ENCODE measurements at regions not wholly inside any gene's neighbourhood (a gene's known extent, or its start where the extent isn't known, plus 50 kb on each side); places are given as distances from the start of the nearest gene placed in this dataset.

DNA sequence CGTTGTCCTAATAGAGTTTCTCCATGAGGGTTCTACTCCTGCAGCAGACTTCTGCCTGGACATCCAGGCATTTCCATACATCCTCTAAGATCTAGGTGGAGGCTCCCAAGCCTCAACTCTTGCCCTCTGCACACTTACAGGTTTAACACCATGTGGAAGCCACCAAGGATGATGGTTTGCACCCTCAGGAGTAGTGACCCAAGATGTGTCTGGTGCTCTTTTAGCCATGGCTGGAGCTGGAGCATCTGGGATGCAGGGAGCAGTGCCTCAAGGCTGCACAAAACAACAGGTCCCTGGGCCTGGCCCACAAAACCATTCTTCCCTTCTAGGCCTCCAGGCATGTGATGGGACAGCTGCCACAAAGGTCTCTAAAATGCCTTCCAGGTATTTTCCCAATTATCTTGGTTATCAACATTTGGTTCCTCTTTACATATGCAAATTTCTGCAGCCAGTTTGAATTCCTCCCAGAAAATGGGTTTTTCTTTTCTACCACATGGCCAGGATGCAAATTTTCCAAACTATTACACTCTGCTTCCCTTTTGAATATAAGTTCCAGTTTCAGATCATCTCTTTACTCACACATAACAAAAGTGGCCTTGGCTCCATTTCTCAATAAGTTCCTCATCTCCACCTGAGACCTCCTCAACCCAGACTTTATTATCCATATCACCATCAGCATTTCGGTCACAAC, 69.5 kb upstream of the GNAZ start:
- no peak for DNase-seq

DNA sequence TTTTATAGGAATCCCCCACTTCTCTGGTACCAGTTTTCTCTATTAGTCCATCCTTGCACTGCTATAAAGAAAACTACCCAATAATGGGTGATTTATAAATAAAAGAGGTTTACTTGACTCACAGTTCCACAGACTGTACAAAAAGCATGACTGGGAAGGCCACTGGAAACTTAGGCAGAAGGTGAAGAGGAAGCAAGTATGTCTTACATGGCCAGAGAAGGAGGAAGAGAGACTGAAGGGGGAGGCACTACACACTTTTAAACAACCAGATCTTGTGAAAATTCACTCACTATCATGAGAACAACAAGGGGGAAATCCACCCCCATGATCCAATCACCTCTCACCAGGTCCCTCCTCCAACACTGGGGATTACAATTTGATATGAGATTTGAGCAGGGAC, 68.9 kb upstream of the GNAZ start:
- DNase-seq = no peak

DNA sequence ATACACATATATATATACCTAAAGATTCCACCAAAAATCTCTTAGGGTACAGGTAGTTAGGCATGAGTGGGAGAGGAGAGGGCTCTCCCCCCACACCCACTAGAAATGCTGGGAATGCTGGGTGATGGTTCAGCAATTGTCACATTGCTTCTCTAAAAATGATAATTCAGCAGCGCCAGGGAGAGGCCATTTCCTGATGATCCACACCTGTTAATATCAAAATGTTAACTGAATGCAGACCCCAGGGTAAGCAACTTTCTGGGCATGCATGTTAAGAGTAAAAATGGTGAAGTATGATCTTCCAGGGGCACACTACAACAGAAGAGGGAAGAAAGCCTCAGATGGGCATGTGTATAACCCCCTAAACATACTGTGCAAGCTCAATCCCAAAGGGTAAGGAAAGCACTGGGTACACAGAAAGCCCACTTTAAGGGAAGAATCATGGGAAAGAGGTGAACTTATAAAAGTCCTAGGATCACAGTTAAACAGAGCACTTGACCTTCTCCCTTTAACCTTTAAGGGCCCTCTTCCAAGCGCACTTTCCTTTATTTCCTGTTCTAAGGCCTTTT, 67.6 kb upstream of the GNAZ start:
- no peak for DNase-seq

DNA sequence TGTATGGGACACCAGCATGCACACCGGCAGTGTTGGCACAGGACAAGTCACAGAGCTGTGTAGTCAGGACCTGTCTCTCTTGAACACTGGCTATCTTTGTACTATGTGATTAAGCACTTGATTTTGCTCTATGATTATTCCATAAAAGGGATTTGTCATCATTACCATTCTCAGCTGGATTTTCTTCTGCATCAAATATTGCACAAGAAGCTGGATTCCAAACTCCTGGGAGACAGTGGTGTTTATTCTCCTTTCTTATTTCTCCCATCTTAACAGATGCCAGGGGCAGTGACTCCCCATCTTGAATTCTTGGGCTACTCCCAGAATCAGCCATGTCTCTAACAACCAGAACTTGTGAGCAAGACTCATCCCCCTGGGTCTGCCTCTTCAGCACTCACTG, 62.5 kb upstream of the GNAZ start:
- DNase-seq = no peak

DNA sequence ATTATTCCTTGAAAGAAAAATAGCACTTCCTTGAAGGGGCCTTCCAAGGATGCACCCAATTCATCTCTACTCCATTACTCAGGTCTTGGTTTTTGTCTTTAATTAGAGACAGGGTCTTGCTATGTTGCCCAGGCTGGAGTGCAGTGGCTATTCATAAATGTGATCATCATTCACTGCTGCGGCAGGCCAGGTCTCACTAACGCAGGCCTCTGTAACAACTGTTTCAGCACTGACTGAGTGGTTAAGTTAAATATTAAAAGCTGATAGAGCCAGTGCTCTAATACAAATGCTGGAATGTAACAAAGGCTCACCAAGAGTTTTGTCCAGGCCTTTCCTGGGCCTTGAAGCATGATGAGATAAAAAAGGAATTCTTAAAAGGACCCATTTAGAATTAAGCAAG, 61.4 kb upstream of the GNAZ start:
- no peak for DNase-seq

Measured in central memory CD4-positive, alpha-beta T cell (primary cell).